HG03039 (cell line): ENCODE measurements at regions not wholly inside any gene's neighbourhood (a gene's known extent, or its start where the extent isn't known, plus 50 kb on each side); places are given as distances from the start of the nearest gene placed in this dataset.
"Not testable (repeated sequence)": the region's sequence is repeated elsewhere in the genome, so short reads cannot be mapped to it uniquely, and the experiment has no call there.

Experiments used
- ATAC-seq: cut with Tn5 transposase; IDR thresholded peaks from one replicate; pipeline ENCODE4 v1.9.1; 2021; ENCODE audit warnings: mild to moderate bottlenecking, moderate library complexity; ENCODE audit not compliant: unreplicated experiment

- ATAC-seq = no peak
These were observed 602.7 kb upstream of the CHRM3 start for GRCh38 chr1:238783633-238784032.

- no peak for ATAC-seq
These were observed 606.7 kb upstream of the CHRM3 start for GRCh38 chr1:238779716-238780115.

GRCh38 chr1:238778113-238778512 is 608.3 kb upstream of the CHRM3 start:
- no peak for ATAC-seq

- no peak for ATAC-seq
These were observed 608.8 kb upstream of the CHRM3 start for GRCh38 chr1:238777551-238777950.

- ATAC-seq = no peak
These were observed 610.2 kb upstream of the CHRM3 start for GRCh38 chr1:238776126-238776525.

GRCh38 chr1:238772322-238772721 is 614.0 kb upstream of the CHRM3 start:
- ATAC-seq = no peak

- no peak for ATAC-seq
These were observed 619.0 kb upstream of the CHRM3 start for GRCh38 chr1:238767321-238767720.

GRCh38 chr1:238764779-238765178 is 621.6 kb upstream of the CHRM3 start:
- ATAC-seq = no peak

- ATAC-seq = no peak
These were observed 633.1 kb upstream of the CHRM3 start for GRCh38 chr1:238753252-238753651.

GRCh38 chr1:238752327-238752726 is 634.0 kb upstream of the CHRM3 start:
- no peak for ATAC-seq

- no peak for ATAC-seq
These were observed 641.3 kb upstream of the CHRM3 start for GRCh38 chr1:238745069-238745468.

- no peak for ATAC-seq
These were observed 647.5 kb upstream of the CHRM3 start for GRCh38 chr1:238738892-238739291.

GRCh38 chr1:238727670-238728069 is 658.7 kb upstream of the CHRM3 start:
- ATAC-seq = no peak

GRCh38 chr1:238722812-238723211 is 663.6 kb upstream of the CHRM3 start:
- no peak for ATAC-seq

- no peak for ATAC-seq
These were observed 675.7 kb upstream of the CHRM3 start for GRCh38 chr1:238710697-238711096.

GRCh38 chr1:238701024-238701423 is 685.3 kb upstream of the CHRM3 start:
- no peak for ATAC-seq

GRCh38 chr1:238690415-238690814 is 696.0 kb upstream of the CHRM3 start:
- no peak for ATAC-seq

GRCh38 chr1:238684576-238684975 is 701.8 kb upstream of the CHRM3 start:
- not testable (repeated sequence) for ATAC-seq

GRCh38 chr1:238681451-238681850 is 704.9 kb upstream of the CHRM3 start:
- ATAC-seq = no peak

- no peak for ATAC-seq
These were observed 705.3 kb upstream of the CHRM3 start for GRCh38 chr1:238681021-238681420.

GRCh38 chr1:238677567-238677966 is 708.8 kb upstream of the CHRM3 start:
- no peak for ATAC-seq

- no peak for ATAC-seq
These were observed 711.1 kb upstream of the CHRM3 start for GRCh38 chr1:238675221-238675620.

GRCh38 chr1:238674316-238674715 is 712.1 kb upstream of the CHRM3 start:
- ATAC-seq = no peak

GRCh38 chr1:238673561-238673960 is 712.8 kb upstream of the CHRM3 start:
- no peak for ATAC-seq
